Peyer's patch (tissue), 4 donors: ENCODE measurements at regions not wholly inside any gene's neighbourhood (a gene's known extent, or its start where the extent isn't known, plus 50 kb on each side); places are given as distances from the start of the nearest gene placed in this dataset.

Source experiments
- DNase-seq, 3 donors: peaks; one replicate each; pipeline ENCODE4 v3.0.0-alpha.2; 2017 to 2019
- H3K27ac ChIP-seq, 4 donors: fragments of 200-600 bp; sonication (generic); one replicate each; pipeline ENCODE4 v1.5.1; 2016 to 2019
- H3K27me3 ChIP-seq, 2 donors: fragments of 200-600 bp; sonication (generic); one replicate each; pipeline ENCODE4 v1.5.1; 2019
- H3K36me3 ChIP-seq, 3 donors: fragments of 200-600 bp; sonication (generic); one replicate each; pipeline ENCODE4 v1.5.1; 2016 to 2019
- H3K4me1 ChIP-seq, 4 donors: fragments of 200-600 bp; sonication (generic); one replicate each; pipeline ENCODE4 v1.5.1; 2016 to 2019
- H3K4me3 ChIP-seq, 4 donors: fragments of 200-600 bp; sonication (generic); 1 replicate in 3 of 4; 2 replicates in 1 of 4; pipeline ENCODE4 v1.5.1; 2016 to 2019; ENCODE audit warnings: mild to moderate bottlenecking in 1 of 4
- H3K9me3 ChIP-seq, 4 donors: fragments of 200-600 bp; sonication (generic); one replicate each; pipeline ENCODE4 v1.5.1; 2016 to 2019; ENCODE audit warnings: mild to moderate bottlenecking in 1 of 4
- POLR2A ChIP-seq, 2 donors: fragments of 450-650 bp; IDR thresholded peaks; one replicate each; pipeline ENCODE4 v1.5.1; 2017; ENCODE audit warnings: antibody characterized with exemption in 2 of 2, mild to moderate bottlenecking in 2 of 2, moderate library complexity in 2 of 2
- TF ChIP-seq, protein P1 (sequence below), 6 experiments: fragments of 450-650 bp in 4 of 6; fragments of 200-600 bp in 2 of 6; sonication (generic) in 1 of 6; IDR thresholded peaks; one replicate each; pipeline ENCODE4 v1.5.1; 2017 to 2019; ENCODE audit warnings: antibody characterized with exemption in 6 of 6, mild to moderate bottlenecking in 3 of 6, moderate library complexity in 1 of 6

DNA sequence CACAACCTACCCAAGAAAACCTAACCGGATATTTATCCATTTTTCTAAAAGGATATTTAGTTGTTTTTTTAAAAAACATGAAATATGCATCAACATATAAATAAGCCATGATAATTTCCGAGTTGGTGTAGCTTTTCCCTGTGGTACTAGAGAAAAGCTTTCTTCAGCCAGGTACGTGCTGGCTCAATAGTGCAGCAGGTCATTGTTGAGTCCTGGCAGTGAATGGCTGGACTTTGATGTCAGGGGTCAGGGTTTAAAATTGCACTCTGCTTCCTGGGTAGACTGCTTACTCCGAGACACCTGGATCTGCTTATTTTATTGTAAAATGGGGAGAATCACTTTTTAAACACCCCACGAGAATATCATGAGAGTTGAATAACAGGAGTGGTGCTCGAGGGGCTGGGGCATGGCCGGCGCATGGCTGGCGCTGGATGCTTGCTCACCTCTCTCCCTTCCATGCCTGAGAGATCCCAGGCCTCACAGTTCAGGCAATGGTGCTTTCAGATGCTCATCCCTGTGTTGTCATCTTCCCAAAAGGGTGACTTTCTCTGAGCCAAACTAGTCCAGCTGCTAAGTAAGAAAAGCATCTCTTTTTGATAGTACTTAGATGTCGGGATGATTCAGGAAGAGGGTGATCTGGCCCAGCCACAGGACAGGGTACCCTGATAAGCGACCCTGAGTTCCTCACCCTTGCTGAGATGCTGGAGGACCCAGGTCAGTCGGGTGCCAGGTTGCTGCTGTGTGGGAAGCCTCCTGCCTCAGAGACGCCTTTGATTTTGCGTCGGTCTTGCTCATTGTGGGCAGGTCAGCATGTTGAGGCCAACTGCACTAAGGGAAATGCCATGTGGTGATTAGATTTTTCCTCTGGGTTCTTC is 269.1 kb upstream of the FOXQ1 start:
- no peak for DNase-seq
- no peaks in the 10 kb centered on the region for H3K36me3 ChIP-seq
- H3K27ac ChIP-seq = no peak overlapping the region
- TF ChIP-seq POLR2A (IDR thresholded peaks at IDR 0.05) = no peak
- no peaks in the 10 kb centered on the region for H3K9me3 ChIP-seq
- no peaks in the 10 kb centered on the region for H3K4me1 ChIP-seq
- H3K4me3 ChIP-seq = no peak overlapping the region
- no peaks in the 10 kb centered on the region for H3K27me3 ChIP-seq

DNA sequence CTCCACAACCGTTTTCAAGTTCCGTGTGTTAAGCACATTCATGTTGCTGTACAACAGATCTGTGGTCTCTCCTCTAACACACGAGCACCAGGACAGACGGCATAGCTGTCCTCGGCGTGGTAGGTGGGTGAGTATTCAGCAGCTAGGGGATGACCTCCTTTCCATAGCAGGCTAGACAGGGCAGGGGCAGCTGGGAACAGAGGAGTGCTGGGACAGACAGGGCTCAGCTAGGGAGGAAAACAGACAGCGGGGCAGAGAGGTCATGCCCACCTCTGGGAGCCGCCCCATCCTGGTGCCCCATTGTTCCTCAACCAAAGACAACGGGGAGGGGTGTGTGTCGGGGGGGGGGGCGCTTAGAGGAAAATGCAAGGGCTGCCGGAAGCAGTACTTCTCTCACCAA is 271.5 kb upstream of the FOXQ1 start:
- Histone ChIP-seq H3K9me3 (no peaks in the 10 kb centered on the region), H3K27ac (no peak overlapping the region), H3K4me1 (no peaks in the 10 kb centered on the region), H3K36me3 (no peaks in the 10 kb centered on the region), H3K4me3 (no peak overlapping the region), H3K27me3 (no peaks in the 10 kb centered on the region)
- no peak for TF ChIP-seq POLR2A (IDR thresholded peaks at IDR 0.05)
- TF ChIP-seq, protein P1, sequence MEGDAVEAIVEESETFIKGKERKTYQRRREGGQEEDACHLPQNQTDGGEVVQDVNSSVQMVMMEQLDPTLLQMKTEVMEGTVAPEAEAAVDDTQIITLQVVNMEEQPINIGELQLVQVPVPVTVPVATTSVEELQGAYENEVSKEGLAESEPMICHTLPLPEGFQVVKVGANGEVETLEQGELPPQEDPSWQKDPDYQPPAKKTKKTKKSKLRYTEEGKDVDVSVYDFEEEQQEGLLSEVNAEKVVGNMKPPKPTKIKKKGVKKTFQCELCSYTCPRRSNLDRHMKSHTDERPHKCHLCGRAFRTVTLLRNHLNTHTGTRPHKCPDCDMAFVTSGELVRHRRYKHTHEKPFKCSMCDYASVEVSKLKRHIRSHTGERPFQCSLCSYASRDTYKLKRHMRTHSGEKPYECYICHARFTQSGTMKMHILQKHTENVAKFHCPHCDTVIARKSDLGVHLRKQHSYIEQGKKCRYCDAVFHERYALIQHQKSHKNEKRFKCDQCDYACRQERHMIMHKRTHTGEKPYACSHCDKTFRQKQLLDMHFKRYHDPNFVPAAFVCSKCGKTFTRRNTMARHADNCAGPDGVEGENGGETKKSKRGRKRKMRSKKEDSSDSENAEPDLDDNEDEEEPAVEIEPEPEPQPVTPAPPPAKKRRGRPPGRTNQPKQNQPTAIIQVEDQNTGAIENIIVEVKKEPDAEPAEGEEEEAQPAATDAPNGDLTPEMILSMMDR (IDR thresholded peaks at IDR 0.05) = no peak
- DNase-seq = no peak

DNA sequence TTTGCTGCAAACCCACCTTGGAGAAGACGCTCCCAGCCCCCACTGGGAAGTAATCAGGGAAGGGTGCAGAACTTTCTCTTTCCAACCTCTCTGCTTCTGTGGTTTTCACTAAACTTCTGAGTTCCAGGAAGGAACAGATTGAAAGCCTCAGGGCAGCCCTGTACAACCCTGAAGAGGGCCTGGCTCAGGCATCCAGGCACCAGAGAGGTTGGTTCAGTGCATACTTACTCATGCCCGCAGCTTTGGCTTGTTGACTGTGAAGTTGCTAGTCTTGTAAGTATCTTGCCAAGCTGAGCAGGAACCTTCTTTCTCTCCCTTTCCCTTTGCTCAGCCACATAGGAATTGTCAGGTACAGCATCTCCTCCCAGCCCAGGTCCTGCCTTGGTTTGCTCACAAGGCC is 272.2 kb upstream of the FOXQ1 start:
- Histone ChIP-seq H3K4me3 (no peak overlapping the region), H3K27ac (no peak overlapping the region), H3K9me3 (no peaks in the 10 kb centered on the region), H3K27me3 (no peaks in the 10 kb centered on the region), H3K4me1 (no peaks in the 10 kb centered on the region), H3K36me3 (no peaks in the 10 kb centered on the region)
- TF ChIP-seq POLR2A (IDR thresholded peaks at IDR 0.05) = no peak
- TF ChIP-seq, protein P1 (IDR thresholded peaks at IDR 0.05) = no peak
- no peak for DNase-seq

DNA sequence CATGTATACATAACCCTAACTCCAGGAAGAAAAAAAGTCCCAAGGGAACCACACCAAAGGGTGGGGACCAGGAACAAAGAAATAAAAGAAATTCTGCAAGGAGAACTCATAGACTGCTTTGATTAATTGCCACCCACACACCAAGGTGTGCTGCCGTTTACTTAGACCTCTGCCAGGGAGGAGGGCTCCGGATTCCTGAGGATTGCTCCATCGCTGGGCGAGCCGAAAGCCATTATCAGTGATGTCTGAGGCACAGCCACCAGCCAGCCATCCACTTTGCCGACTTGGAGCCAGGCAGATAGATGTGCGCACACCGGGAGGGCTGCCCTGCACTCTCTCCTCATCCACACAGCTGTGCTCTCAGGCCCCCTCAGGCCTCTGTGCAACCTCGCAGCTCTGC is 272.7 kb upstream of the FOXQ1 start:
- no peaks in the 10 kb centered on the region for H3K9me3 ChIP-seq
- TF ChIP-seq, protein P1 (IDR thresholded peaks at IDR 0.05) = no peak
- no peak for TF ChIP-seq POLR2A (IDR thresholded peaks at IDR 0.05)
- H3K27me3 ChIP-seq = no peaks in the 10 kb centered on the region
- H3K4me1 ChIP-seq = no peaks in the 10 kb centered on the region
- H3K27ac ChIP-seq = no peak overlapping the region
- no peak for DNase-seq
- H3K4me3 ChIP-seq = no peak overlapping the region
- no peaks in the 10 kb centered on the region for H3K36me3 ChIP-seq

DNA sequence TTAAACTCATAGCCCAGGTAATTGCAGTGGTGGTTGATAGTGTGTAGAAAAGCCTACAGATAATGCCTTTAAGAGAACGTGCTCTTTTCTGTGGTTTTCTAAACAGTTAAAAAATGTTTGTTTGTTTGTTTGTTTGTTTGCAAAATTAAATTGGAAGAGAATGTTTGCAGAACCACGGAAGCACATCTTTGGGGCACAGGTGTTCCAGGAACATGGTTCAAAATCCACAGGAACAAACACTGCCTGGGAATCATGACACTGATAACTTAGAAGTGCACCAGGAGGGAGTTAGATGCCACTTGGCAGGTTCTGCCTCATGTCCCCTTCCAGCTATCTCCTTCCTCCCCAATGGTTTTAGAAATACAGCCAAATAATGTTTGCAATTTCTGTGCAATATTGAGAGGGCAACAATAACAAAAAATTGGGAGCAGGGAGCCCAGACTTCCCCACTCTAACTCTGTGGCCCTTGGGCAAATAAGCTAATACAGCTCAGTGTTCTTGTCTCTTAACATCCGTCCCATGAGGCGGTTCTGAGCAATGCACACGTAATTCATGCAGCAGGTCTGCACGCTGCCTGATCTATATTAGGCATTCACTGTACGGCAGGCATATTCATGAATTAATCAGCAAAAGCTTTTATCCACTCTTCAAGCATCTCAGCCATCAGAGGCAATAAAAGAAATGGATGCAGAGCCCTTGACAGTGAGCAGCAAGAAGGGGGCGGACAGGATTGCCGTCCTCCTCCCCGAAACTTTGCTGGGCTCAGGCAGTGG is 274.3 kb upstream of the FOXQ1 start:
- Histone ChIP-seq H3K4me1 (no peaks in the 10 kb centered on the region), H3K27me3 (no peaks in the 10 kb centered on the region), H3K4me3 (no peak overlapping the region), H3K36me3 (no peaks in the 10 kb centered on the region), H3K27ac (no peak overlapping the region), H3K9me3 (no peaks in the 10 kb centered on the region)
- no peak for DNase-seq
- TF ChIP-seq, protein P1 (IDR thresholded peaks at IDR 0.05) = no peak
- TF ChIP-seq POLR2A (IDR thresholded peaks at IDR 0.05) = no peak

DNA sequence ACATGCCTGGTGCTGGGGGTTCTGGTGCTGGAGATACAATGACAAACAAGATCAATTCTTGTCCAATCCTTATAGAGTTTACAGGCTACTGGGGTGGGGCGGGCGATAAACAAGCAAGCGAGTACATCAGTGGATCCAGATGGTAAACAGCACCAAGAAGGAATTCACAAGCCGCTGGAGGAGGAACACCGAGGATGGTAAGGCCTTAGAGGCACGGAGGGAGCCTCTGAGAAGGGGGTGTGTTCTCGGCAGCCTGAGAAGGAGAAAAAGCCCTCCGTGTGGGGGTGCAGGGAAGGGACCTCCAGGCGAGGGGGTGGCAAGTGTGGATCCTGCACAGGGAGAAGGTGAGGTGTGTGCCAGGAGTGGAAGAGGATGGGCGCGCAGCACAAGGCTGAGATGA is 276.5 kb upstream of the FOXQ1 start:
- Histone ChIP-seq H3K27me3 (no peaks in the 10 kb centered on the region), H3K4me1 (no peaks in the 10 kb centered on the region), H3K27ac (no peak overlapping the region), H3K4me3 (no peak overlapping the region), H3K36me3 (no peaks in the 10 kb centered on the region), H3K9me3 (no peaks in the 10 kb centered on the region)
- DNase-seq = no peak
- TF ChIP-seq POLR2A (IDR thresholded peaks at IDR 0.05) = no peak
- TF ChIP-seq, protein P1 (IDR thresholded peaks at IDR 0.05) = no peak
